ENCODE measurements at regions not wholly inside any gene's neighbourhood (a gene's known extent, or its start where the extent isn't known, plus 50 kb on each side); places are given as distances from the start of the nearest gene placed in this dataset.

GRCh38 chr1:69128204-69128603 is 439.5 kb upstream of the LRRC7 start:
- H3K4me3 Mint-ChIP-seq = no peak overlapping the region
- no peaks in the 10 kb centered on the region for H3K36me3 Mint-ChIP-seq
- no peaks in the 10 kb centered on the region for H3K9me3 Mint-ChIP-seq
- POLR2A ChIA-PET = no interaction called here
- CTCF ChIA-PET = no interaction called here
- DNase-seq (ENCODE audit: low spot score) (no peak), ATAC-seq (no peak)
- peaks cover 48% of the 10 kb centered on the region for H3K4me1 Mint-ChIP-seq
- H3K27me3 Mint-ChIP-seq (ENCODE audit: low read depth) = no peaks in the 10 kb centered on the region
- H3K27ac Mint-ChIP-seq = no peak overlapping the region
- TF ChIP-seq ZBTB43 (CRISPR knock-in tag; IDR thresholded peaks at IDR 0.05) = no peak
- no peak for TF ChIP-seq ARID4B (CRISPR knock-in tag; IDR thresholded peaks at IDR 0.05; ENCODE audit: borderline replicate concordance)
- no peak for TF ChIP-seq GABPB1 (CRISPR knock-in tag; IDR thresholded peaks at IDR 0.05)
- TF ChIP-seq FOXP1 (CRISPR knock-in tag; IDR thresholded peaks at IDR 0.05; ENCODE audit: borderline replicate concordance) = no peak
- TF ChIP-seq NR3C1 (CRISPR knock-in tag; conservative IDR thresholded peaks at IDR 0.05; ENCODE audit: low read depth) = no peak
- no peak for TF ChIP-seq ZNF121 (CRISPR knock-in tag; IDR thresholded peaks at IDR 0.05)
- no peak for TF ChIP-seq ZNF425 (CRISPR knock-in tag; conservative IDR thresholded peaks at IDR 0.05)
- no peak for TF ChIP-seq TEAD4 (CRISPR knock-in tag; IDR thresholded peaks at IDR 0.05)
- TF ChIP-seq ZBTB21 (CRISPR knock-in tag; IDR thresholded peaks at IDR 0.05; ENCODE audit: borderline replicate concordance) = no peak
- TF ChIP-seq ZNF512 (CRISPR knock-in tag; IDR thresholded peaks at IDR 0.05; ENCODE audit: borderline replicate concordance) = no peak
- no peak for TF ChIP-seq NFATC4 (CRISPR knock-in tag; IDR thresholded peaks at IDR 0.05)

GRCh38 chr1:69129538-69129937 is 438.2 kb upstream of the LRRC7 start:
- TF ChIP-seq HMGA2 (CRISPR knock-in tag; IDR thresholded peaks at IDR 0.05) (no peak), ZNF671 (CRISPR knock-in tag; IDR thresholded peaks at IDR 0.05) (no peak), NR2C2 (CRISPR knock-in tag; IDR thresholded peaks at IDR 0.05) (no peak), CREB1 (CRISPR knock-in tag; IDR thresholded peaks at IDR 0.05) (no peak), E2F5 (CRISPR knock-in tag; IDR thresholded peaks at IDR 0.05) (no peak), IRF2 (CRISPR knock-in tag; IDR thresholded peaks at IDR 0.05; ENCODE audit: borderline replicate concordance, low read depth) (no peak), GRHL2 (CRISPR knock-in tag; IDR thresholded peaks at IDR 0.05; ENCODE audit: insufficient replicate concordance, severe bottlenecking) (no peak), NR1H2 (CRISPR knock-in tag; IDR thresholded peaks at IDR 0.05) (no peak)
- H3K36me3 Mint-ChIP-seq = no peaks in the 10 kb centered on the region
- no peaks in the 10 kb centered on the region for H3K9me3 Mint-ChIP-seq
- ATAC-seq (no peak), DNase-seq (ENCODE audit: low spot score) (no peak)
- no peaks in the 10 kb centered on the region for H3K27me3 Mint-ChIP-seq (ENCODE audit: low read depth)
- H3K4me1 Mint-ChIP-seq = peaks cover 48% of the 10 kb centered on the region
- no peak overlapping the region for H3K27ac Mint-ChIP-seq
- POLR2A ChIA-PET = no interaction called here
- no peak overlapping the region for H3K4me3 Mint-ChIP-seq
- CTCF ChIA-PET = no interaction called here

Data from WTC11 (cell line).